ENCODE measurements at regions not wholly inside any gene's neighbourhood (a gene's known extent, or its start where the extent isn't known, plus 50 kb on each side); places are given as distances from the start of the nearest gene placed in this dataset.

GRCh38 chr3:73134034-73134433, 72.6 kb downstream of the EBLN2 start:
- CTCF ChIA-PET, result interaction anchor here (1.6 kb wide), 1 partner anchor 58 kb away, joined by 6 read pairs; no protein-coding TSS in a partner anchor
- no peak for DNase-seq (ENCODE audit: low spot score)
- no peak overlapping the region for H3K27ac Mint-ChIP-seq
- no peaks in the 10 kb centered on the region for H3K4me1 Mint-ChIP-seq
- no peaks in the 10 kb centered on the region for H3K27me3 Mint-ChIP-seq (ENCODE audit: low read depth)
- POLR2A ChIA-PET, result no interaction called here
- ATAC-seq, result peak; percentile 46
- H3K36me3 Mint-ChIP-seq, result no peaks in the 10 kb centered on the region
- no peak overlapping the region for H3K4me3 Mint-ChIP-seq
- no peaks in the 10 kb centered on the region for H3K9me3 Mint-ChIP-seq
- TF ChIP-seq FOXP1 (CRISPR knock-in tag; IDR thresholded peaks at IDR 0.05; ENCODE audit: borderline replicate concordance), result no peak
- no peak for TF ChIP-seq IRF2 (CRISPR knock-in tag; IDR thresholded peaks at IDR 0.05; ENCODE audit: borderline replicate concordance, low read depth)
- TF ChIP-seq ZBTB43 (CRISPR knock-in tag; IDR thresholded peaks at IDR 0.05), result no peak
- TF ChIP-seq ZNF512 (CRISPR knock-in tag; IDR thresholded peaks at IDR 0.05; ENCODE audit: borderline replicate concordance), result no peak
- no peak for TF ChIP-seq GABPB1 (CRISPR knock-in tag; IDR thresholded peaks at IDR 0.05)
- TF ChIP-seq STAT6 (CRISPR knock-in tag; conservative IDR thresholded peaks at IDR 0.05; ENCODE audit: low read depth), result no peak
- TF ChIP-seq ZSCAN18 (CRISPR knock-in tag; IDR thresholded peaks at IDR 0.05), result no peak
- TF ChIP-seq ATF3 (CRISPR knock-in tag; conservative IDR thresholded peaks at IDR 0.05), result no peak
- no peak for TF ChIP-seq FOXP4 (CRISPR knock-in tag; IDR thresholded peaks at IDR 0.05)
- no peak for TF ChIP-seq ZNF423 (CRISPR knock-in tag; IDR thresholded peaks at IDR 0.05)
- TF ChIP-seq ZNF232 (CRISPR knock-in tag; IDR thresholded peaks at IDR 0.05), result no peak
- no peak for TF ChIP-seq SP1 (CRISPR knock-in tag; conservative IDR thresholded peaks at IDR 0.05)
- TF ChIP-seq ZNF281 (CRISPR knock-in tag; IDR thresholded peaks at IDR 0.05), result no peak
- TF ChIP-seq ZNF671 (CRISPR knock-in tag; IDR thresholded peaks at IDR 0.05), result no peak

Data from WTC11 (cell line).